ENCODE measurements at regions not wholly inside any gene's neighbourhood (a gene's known extent, or its start where the extent isn't known, plus 50 kb on each side); places are given as distances from the start of the nearest gene placed in this dataset.

- H3K4me1 ChIP-seq (ENCODE audit: insufficient read depth): no peaks in the 10 kb centered on the region
- no peaks in the 10 kb centered on the region for H3K9me3 ChIP-seq (ENCODE audit: low read depth)
- 0 out of 2 replicates have a peak, but pooled peaks cover 6% of the 10 kb centered on the region for H3K27me3 ChIP-seq (replicated peaks; ENCODE audit: insufficient read depth)
- no peaks in the 10 kb centered on the region for H3F3A ChIP-seq (ENCODE audit: insufficient read depth)
- TF ChIP-seq EZH2phosphoT487 (IDR thresholded peaks at IDR 0.05; ENCODE audit: insufficient read depth, low read depth) (no peak), EZH2 (IDR thresholded peaks at IDR 0.05; ENCODE audit: insufficient read depth, poor library complexity, severe bottlenecking) (no peak)
- H3K27ac ChIP-seq: no peak overlapping the region
- DNase-seq: no peak
- no peak overlapping the region for H3K4me3 ChIP-seq
- no peaks in the 10 kb centered on the region for H3K9me2 ChIP-seq (ENCODE audit: insufficient read depth)
- H3K36me3 ChIP-seq (ENCODE audit: low read depth): no peaks in the 10 kb centered on the region
- H3K4me2 ChIP-seq (ENCODE audit: unreplicated experiment): no peak overlapping the region
- H2AFZ ChIP-seq: no peak overlapping the region
- in situ Hi-C loops (cut with MboI): no loop called here
- WGBS, 2 experiments (ENCODE audit: low coverage in 1 of 2, low lambda C conversion rate in 2 of 2, missing lambda C conversion rate in 2 of 2): 51 to 59% methylated on average over 12 of the region's 12 CpGs
- H4K20me1 ChIP-seq (ENCODE audit: insufficient read depth): no peaks in the 10 kb centered on the region
- no peak overlapping the region for H3K9ac ChIP-seq
- H3K79me2 ChIP-seq (ENCODE audit: insufficient read depth): no peaks in the 10 kb centered on the region
Observed at GRCh38 chr15:95464509-95464908, 866.0 kb upstream of the NR2F2 start.

GRCh38 chr15:95468820-95469219 lies 861.7 kb upstream of the NR2F2 start:
- Histone ChIP-seq H3F3A (ENCODE audit: insufficient read depth) (no peaks in the 10 kb centered on the region), H3K4me1 (ENCODE audit: insufficient read depth) (no peaks in the 10 kb centered on the region), H3K36me3 (ENCODE audit: low read depth) (no peaks in the 10 kb centered on the region), H2AFZ (peak overlapping the region; percentile 28; the same call in 1 of the 2 replicates), H3K4me2 (ENCODE audit: unreplicated experiment) (no peak overlapping the region), H3K9me3 (ENCODE audit: low read depth) (no peaks in the 10 kb centered on the region), H3K27ac (no peak overlapping the region), H3K27me3 (replicated peaks; ENCODE audit: insufficient read depth) (0 out of 2 replicates have a peak, but pooled peaks cover 4% of the 10 kb centered on the region), H4K20me1 (ENCODE audit: insufficient read depth) (no peaks in the 10 kb centered on the region), H3K9ac (no peak overlapping the region), H3K4me3 (no peak overlapping the region), H3K9me2 (ENCODE audit: insufficient read depth) (no peaks in the 10 kb centered on the region), H3K79me2 (ENCODE audit: insufficient read depth) (no peaks in the 10 kb centered on the region)
- in situ Hi-C loops (cut with MboI): no loop called here
- DNase-seq: no peak
- 37 to 41% methylated on average over 12 of the region's 12 CpGs for WGBS, 2 experiments (ENCODE audit: low coverage in 1 of 2, low lambda C conversion rate in 2 of 2, missing lambda C conversion rate in 2 of 2)
- no peak for TF ChIP-seq EZH2 (IDR thresholded peaks at IDR 0.05; ENCODE audit: insufficient read depth, poor library complexity, severe bottlenecking)
- TF ChIP-seq EZH2phosphoT487 (IDR thresholded peaks at IDR 0.05; ENCODE audit: insufficient read depth, low read depth): no peak

GRCh38 chr15:95469496-95470000 lies 861.0 kb upstream of the NR2F2 start:
- Histone ChIP-seq H3K27ac (no peak overlapping the region), H3K4me1 (ENCODE audit: insufficient read depth) (no peaks in the 10 kb centered on the region), H4K20me1 (ENCODE audit: insufficient read depth) (no peaks in the 10 kb centered on the region), H3K4me3 (no peak overlapping the region), H3K79me2 (ENCODE audit: insufficient read depth) (no peaks in the 10 kb centered on the region), H2AFZ (no peak overlapping the region), H3K9me2 (ENCODE audit: insufficient read depth) (no peaks in the 10 kb centered on the region), H3K27me3 (replicated peaks; ENCODE audit: insufficient read depth) (0 out of 2 replicates have a peak, but pooled peaks cover 4% of the 10 kb centered on the region), H3K9ac (no peak overlapping the region), H3F3A (ENCODE audit: insufficient read depth) (no peaks in the 10 kb centered on the region), H3K4me2 (ENCODE audit: unreplicated experiment) (no peak overlapping the region), H3K36me3 (ENCODE audit: low read depth) (no peaks in the 10 kb centered on the region), H3K9me3 (ENCODE audit: low read depth) (no peaks in the 10 kb centered on the region)
- DNase-seq: no peak
- in situ Hi-C loops (cut with MboI): no loop called here
- TF ChIP-seq EZH2 (IDR thresholded peaks at IDR 0.05; ENCODE audit: insufficient read depth, poor library complexity, severe bottlenecking): no peak
- TF ChIP-seq EZH2phosphoT487 (IDR thresholded peaks at IDR 0.05; ENCODE audit: insufficient read depth, low read depth): no peak
- WGBS, 2 experiments (ENCODE audit: low coverage in 1 of 2, low lambda C conversion rate in 2 of 2, missing lambda C conversion rate in 2 of 2): 29 to 40% methylated on average over 8 of the region's 8 CpGs

- no peaks in the 10 kb centered on the region for H3K79me2 ChIP-seq (ENCODE audit: insufficient read depth)
- no peak for TF ChIP-seq EZH2phosphoT487 (IDR thresholded peaks at IDR 0.05; ENCODE audit: insufficient read depth, low read depth)
- TF ChIP-seq EZH2 (IDR thresholded peaks at IDR 0.05; ENCODE audit: insufficient read depth, poor library complexity, severe bottlenecking): no peak
- no peak overlapping the region for H2AFZ ChIP-seq
- no peaks in the 10 kb centered on the region for H3F3A ChIP-seq (ENCODE audit: insufficient read depth)
- no peak for DNase-seq
- H3K4me1 ChIP-seq (ENCODE audit: insufficient read depth): no peaks in the 10 kb centered on the region
- H3K27me3 ChIP-seq (replicated peaks; ENCODE audit: insufficient read depth): 0 out of 2 replicates have a peak, but pooled peaks cover 4% of the 10 kb centered on the region
- WGBS, 2 experiments (ENCODE audit: low coverage in 1 of 2, low lambda C conversion rate in 2 of 2, missing lambda C conversion rate in 2 of 2): 49 to 67% methylated on average over 3 of the region's 3 CpGs
- H3K9me2 ChIP-seq (ENCODE audit: insufficient read depth): no peaks in the 10 kb centered on the region
- no peak overlapping the region for H3K9ac ChIP-seq
- no peak overlapping the region for H3K27ac ChIP-seq
- no peaks in the 10 kb centered on the region for H4K20me1 ChIP-seq (ENCODE audit: insufficient read depth)
- H3K36me3 ChIP-seq (ENCODE audit: low read depth): no peaks in the 10 kb centered on the region
- H3K9me3 ChIP-seq (ENCODE audit: low read depth): no peaks in the 10 kb centered on the region
- no peak overlapping the region for H3K4me2 ChIP-seq (ENCODE audit: unreplicated experiment)
- H3K4me3 ChIP-seq: no peak overlapping the region
- in situ Hi-C loops (cut with MboI): no loop called here
Observed at GRCh38 chr15:95470529-95470928, 860.0 kb upstream of the NR2F2 start.

Measured in GM23248 (cell line).